KMS-11 (cell line): ENCODE measurements at regions not wholly inside any gene's neighbourhood (a gene's known extent, or its start where the extent isn't known, plus 50 kb on each side); places are given as distances from the start of the nearest gene placed in this dataset.

ENCODE experiments used
- H2AFZ ChIP-seq: fragments of 200-600 bp; sonication (generic); 2 replicates; pipeline ENCODE4 v1.6.1; 2016; ENCODE audit warnings: antibody characterized with exemption, mixed run types, low read depth
- H3K27ac ChIP-seq: fragments of 200-600 bp; sonication (generic); 2 replicates; pipeline ENCODE4 v1.6.1; 2016; ENCODE audit warnings: mild to moderate bottlenecking, mixed run types
- H3K27me3 ChIP-seq: fragments of 200-600 bp; sonication (generic); 2 replicates; pipeline ENCODE4 v1.6.1; 2017; ENCODE audit warnings: mild to moderate bottlenecking, low read depth, mixed run types, moderate library complexity; ENCODE audit not compliant: insufficient read depth
- H3K36me3 ChIP-seq: fragments of 200-600 bp; sonication (generic); 2 replicates; pipeline ENCODE4 v1.6.1; 2017; ENCODE audit warnings: mild to moderate bottlenecking, mixed run types; ENCODE audit not compliant: insufficient read depth
- H3K4me1 ChIP-seq: fragments of 200-600 bp; sonication (generic); 2 replicates; pipeline ENCODE4 v1.6.1; 2016; ENCODE audit warnings: mild to moderate bottlenecking, low read depth, mixed run types; ENCODE audit not compliant: poor library complexity, severe bottlenecking
- H3K4me2 ChIP-seq: fragments of 200-600 bp; sonication (generic); 2 replicates; pipeline ENCODE4 v1.7.0; 2016; ENCODE audit warnings: mild to moderate bottlenecking, mixed run types
- H3K4me3 ChIP-seq: fragments of 200-600 bp; sonication (generic); IDR thresholded peaks from 2 replicates; pipeline ENCODE4 v1.6.1; 2017; ENCODE audit warnings: low read depth, low read length, mixed read lengths; ENCODE audit not compliant: insufficient read depth
- H3K79me2 ChIP-seq: fragments of 200-600 bp; sonication (generic); 2 replicates; pipeline ENCODE4 v1.6.1; 2016; ENCODE audit warnings: low read depth, mixed run types; ENCODE audit not compliant: insufficient read depth
- H3K9ac ChIP-seq: fragments of 200-600 bp; sonication (generic); 2 replicates; pipeline ENCODE4 v1.6.1; 2016; ENCODE audit warnings: mild to moderate bottlenecking, mixed run types
- H4K20me1 ChIP-seq: fragments of 200-600 bp; sonication (generic); 2 replicates; pipeline ENCODE4 v1.6.1; 2016; ENCODE audit warnings: mild to moderate bottlenecking, mixed run types; ENCODE audit not compliant: insufficient read depth
- TF ChIP-seq, protein P1 (sequence below): fragments of 200-600 bp; sonication (generic); conservative IDR thresholded peaks from 2 replicates; pipeline ENCODE4 v1.6.1; 2017; ENCODE audit warnings: low read depth, mild to moderate bottlenecking, antibody characterized with exemption, low read length, moderate library complexity, mixed read lengths

DNA sequence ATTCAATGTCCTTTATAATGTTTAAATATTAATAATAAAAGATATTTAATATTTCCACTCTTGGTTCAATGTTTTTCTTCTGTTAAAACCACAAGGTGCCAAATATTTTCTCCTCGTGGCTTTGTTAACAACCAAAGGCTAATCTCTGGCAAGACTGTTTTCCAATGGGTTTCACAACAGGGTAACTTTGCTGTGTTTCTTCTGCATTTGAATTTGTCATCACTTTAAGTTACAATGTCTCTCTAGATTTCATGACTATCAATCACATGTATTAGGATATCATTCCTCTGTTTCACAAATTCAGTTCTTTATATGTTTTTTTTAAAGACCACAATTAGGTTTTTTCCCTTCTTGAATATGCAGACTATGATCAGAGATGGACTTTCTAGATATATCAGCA lies 469.8 kb upstream of the ACVR2A start:
- H3K36me3 ChIP-seq: no peaks in the 10 kb centered on the region
- H3K79me2 ChIP-seq: no peaks in the 10 kb centered on the region
- TF ChIP-seq, protein P1, sequence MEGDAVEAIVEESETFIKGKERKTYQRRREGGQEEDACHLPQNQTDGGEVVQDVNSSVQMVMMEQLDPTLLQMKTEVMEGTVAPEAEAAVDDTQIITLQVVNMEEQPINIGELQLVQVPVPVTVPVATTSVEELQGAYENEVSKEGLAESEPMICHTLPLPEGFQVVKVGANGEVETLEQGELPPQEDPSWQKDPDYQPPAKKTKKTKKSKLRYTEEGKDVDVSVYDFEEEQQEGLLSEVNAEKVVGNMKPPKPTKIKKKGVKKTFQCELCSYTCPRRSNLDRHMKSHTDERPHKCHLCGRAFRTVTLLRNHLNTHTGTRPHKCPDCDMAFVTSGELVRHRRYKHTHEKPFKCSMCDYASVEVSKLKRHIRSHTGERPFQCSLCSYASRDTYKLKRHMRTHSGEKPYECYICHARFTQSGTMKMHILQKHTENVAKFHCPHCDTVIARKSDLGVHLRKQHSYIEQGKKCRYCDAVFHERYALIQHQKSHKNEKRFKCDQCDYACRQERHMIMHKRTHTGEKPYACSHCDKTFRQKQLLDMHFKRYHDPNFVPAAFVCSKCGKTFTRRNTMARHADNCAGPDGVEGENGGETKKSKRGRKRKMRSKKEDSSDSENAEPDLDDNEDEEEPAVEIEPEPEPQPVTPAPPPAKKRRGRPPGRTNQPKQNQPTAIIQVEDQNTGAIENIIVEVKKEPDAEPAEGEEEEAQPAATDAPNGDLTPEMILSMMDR: no peak
- H3K27ac ChIP-seq: no peak overlapping the region
- H3K9ac ChIP-seq: no peak overlapping the region
- H3K4me3 ChIP-seq: no peak overlapping the region
- H3K4me1 ChIP-seq: peaks cover 5% of the 10 kb centered on the region
- H3K4me2 ChIP-seq: no peak overlapping the region
- H3K27me3 ChIP-seq: no peaks in the 10 kb centered on the region
- H2AFZ ChIP-seq: no peak overlapping the region
- no peaks in the 10 kb centered on the region for H4K20me1 ChIP-seq

DNA sequence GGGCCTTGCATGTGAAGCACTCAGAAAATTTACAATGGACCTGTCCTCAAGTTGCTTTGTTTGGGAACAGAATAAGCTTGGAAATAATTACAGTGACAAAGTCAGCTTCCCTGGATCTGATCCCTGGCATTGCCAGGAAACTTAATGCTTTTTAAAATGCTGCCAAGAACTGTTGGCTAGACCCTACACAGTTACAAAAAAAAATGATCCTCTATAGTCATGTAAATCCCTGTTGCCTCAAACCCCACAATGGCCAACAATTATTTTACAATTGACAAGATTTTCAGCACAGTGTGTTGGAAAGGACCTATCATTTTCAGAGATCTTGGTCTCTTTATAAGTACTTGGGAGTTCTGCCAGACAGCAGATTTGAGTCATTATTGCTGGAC lies 470.4 kb upstream of the ACVR2A start:
- Histone ChIP-seq H3K79me2 (no peaks in the 10 kb centered on the region), H3K27ac (no peak overlapping the region), H3K4me3 (no peak overlapping the region), H4K20me1 (no peaks in the 10 kb centered on the region), H3K4me1 (peaks cover 5% of the 10 kb centered on the region), H3K9ac (no peak overlapping the region), H3K27me3 (no peaks in the 10 kb centered on the region), H2AFZ (no peak overlapping the region), H3K36me3 (no peaks in the 10 kb centered on the region), H3K4me2 (no peak overlapping the region)
- TF ChIP-seq, protein P1: no peak

DNA sequence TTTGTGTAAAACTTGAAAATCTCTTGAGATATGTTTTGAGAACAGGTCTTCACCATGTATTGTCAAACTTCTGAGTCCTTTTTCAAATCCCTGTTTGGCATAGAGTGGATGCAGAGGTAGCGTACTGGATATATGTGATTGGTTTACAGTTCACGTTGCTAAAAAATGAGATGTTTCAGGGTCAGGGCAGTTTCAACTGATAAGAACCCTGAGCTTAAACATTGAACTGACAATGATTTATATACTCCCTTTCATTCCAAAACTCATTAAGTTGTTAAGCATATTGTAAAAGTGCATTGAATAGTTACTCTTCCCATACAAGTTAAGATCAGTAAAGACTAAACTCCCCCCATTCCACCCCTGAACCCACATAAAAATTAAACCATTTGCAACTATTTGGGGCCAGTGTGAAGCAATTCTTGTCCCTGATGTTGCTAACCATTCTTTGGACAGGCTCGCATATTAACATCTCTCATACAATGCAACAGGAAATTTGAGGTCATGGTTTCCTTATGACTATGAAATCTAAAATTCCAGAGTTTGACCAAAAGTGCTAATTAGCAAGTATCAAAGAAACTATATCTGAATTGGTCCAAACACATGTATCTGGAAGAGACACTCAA lies 470.9 kb upstream of the ACVR2A start:
- Histone ChIP-seq H3K4me1 (peaks cover 5% of the 10 kb centered on the region), H4K20me1 (no peaks in the 10 kb centered on the region), H3K9ac (no peak overlapping the region), H3K79me2 (no peaks in the 10 kb centered on the region), H3K4me2 (no peak overlapping the region), H3K27ac (no peak overlapping the region), H3K27me3 (no peaks in the 10 kb centered on the region), H2AFZ (no peak overlapping the region), H3K4me3 (no peak overlapping the region), H3K36me3 (no peaks in the 10 kb centered on the region)
- TF ChIP-seq, protein P1: no peak

DNA sequence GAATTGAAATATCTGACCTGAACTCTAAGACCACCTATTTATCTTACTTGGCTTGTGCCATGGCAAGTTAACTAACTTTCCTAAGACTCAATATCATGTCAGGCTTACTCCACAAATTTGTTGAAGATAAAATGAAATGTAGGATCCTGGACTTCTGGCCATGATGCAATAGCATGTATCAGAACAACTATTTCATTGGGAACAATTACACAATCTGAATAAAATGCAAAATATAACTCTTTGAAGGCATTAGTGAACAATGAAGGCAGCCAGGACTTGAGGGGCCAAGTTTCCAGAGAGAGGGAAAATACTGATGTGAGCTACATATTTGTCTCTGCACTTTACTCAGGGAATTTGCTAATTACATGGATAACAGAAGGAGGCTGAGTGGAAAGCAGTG lies 476.5 kb upstream of the ACVR2A start:
- H3K4me2 ChIP-seq: no peak overlapping the region
- H3K36me3 ChIP-seq: no peaks in the 10 kb centered on the region
- H3K9ac ChIP-seq: no peak overlapping the region
- H3K4me3 ChIP-seq: no peak overlapping the region
- peaks cover 13% of the 10 kb centered on the region for H3K4me1 ChIP-seq
- H4K20me1 ChIP-seq: no peaks in the 10 kb centered on the region
- TF ChIP-seq, protein P1: no peak
- H3K27me3 ChIP-seq: no peaks in the 10 kb centered on the region
- no peaks in the 10 kb centered on the region for H3K79me2 ChIP-seq
- H2AFZ ChIP-seq: no peak overlapping the region
- no peak overlapping the region for H3K27ac ChIP-seq
